ENCODE measurements at regions not wholly inside any gene's neighbourhood (a gene's known extent, or its start where the extent isn't known, plus 50 kb on each side); places are given as distances from the start of the nearest gene placed in this dataset.
"Not testable (repeated sequence)": the region's sequence is repeated elsewhere in the genome, so short reads cannot be mapped to it uniquely, and the experiment has no call there.

DNA sequence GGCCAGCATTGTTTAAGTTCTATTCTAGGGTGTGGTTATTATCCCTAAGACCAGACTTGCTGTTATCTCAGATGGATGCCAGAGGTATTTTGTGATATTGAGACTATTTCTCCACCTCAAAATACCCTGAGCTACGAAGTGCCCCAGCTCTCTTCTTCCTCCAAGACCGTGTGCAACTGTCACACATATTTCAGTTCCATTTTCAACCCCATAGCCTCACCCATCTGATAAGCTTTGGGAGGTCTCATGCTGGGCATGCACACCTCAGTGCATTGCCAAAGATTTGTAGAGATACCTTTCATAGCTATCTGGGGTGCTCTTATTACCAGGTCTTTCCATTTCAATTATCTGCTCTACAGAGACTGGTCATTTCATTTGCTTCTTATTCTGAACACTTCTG, 815.8 kb upstream of the EYS start:
- intact Hi-C loops (cut with DNase I, micrococcal nuclease): no loop called here
- DNase-seq (no peak), ATAC-seq (no peak)

DNA sequence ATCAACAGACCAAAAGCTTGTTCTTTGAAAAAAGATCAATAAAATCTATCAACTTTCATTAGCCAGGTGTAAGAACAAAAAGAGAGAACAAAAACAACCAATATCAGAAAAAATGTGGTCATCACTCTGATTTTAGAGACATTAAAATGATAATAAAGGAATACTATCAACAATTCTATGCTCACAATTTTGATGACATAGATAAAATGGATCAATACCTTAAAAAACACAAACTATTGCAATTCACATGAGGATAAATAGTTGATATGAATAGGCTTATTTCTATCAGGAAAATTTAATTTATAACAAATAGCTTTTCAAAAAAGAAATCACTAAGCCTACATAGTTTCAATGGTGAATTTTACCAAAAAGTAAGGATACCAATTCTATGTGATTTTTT, 809.4 kb upstream of the EYS start:
- no peak for ATAC-seq
- DNase-seq: no peak
- intact Hi-C loops (cut with DNase I, micrococcal nuclease): no loop called here

DNA sequence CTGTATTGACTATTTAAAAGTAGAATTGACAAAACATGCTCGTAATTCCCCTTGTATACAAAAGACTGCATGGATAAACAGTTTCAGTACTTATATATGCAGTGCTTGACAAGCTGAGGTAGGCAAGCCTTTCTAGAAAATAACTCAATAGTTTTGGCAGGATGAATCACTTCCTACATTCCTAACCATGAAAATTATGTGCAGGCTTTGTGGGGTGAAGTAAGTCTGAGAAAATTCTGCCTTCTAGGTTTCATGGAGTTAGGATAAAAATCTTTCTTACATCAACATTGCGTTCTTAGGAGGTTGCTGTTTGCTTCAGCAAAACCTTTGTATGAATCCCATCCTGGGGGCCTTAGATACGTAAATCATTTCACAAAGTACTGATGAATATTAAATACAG, 801.4 kb upstream of the EYS start:
- DNase-seq: no peak
- ATAC-seq: no peak
- intact Hi-C loops (cut with DNase I, micrococcal nuclease): no loop called here

DNA sequence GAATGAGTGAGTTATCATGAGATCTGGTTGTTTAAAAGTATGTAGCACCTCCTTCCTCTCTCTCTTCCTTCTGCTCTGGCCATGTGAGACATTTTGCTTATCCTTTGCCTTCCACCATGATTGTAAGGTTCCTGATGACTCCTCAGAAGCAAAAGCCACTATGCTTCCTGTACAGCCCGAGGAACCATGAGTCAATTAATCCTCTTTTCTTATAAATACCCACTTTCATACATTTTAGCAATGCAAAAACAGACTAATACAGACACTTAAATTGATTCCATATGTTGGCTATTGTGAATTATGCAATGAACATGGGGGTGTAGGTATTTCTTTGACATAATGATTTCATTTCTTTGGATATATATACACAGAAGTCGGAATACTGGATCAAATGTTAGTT, 792.8 kb upstream of the EYS start:
- no peak for DNase-seq
- no peak for ATAC-seq
- intact Hi-C loops (cut with DNase I, micrococcal nuclease): no loop called here

DNA sequence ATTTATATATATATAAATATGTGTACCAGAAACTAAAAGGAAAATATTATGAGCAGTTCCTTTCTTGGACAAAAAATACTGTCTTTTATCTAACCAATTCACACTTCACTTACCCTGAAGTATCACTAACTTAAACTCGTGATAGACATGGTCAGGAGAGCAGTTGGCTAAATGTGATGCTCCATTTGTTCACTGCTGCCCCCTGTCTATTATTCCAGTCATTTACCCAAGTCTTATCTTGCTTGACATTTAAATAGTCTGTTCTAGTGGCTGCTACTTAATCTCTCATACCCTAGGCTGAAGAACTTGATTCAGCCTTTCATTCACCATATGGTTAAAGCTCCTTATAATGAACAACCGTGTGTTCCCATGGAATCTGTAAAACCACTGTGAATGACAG, 789.6 kb upstream of the EYS start:
- no peak for DNase-seq
- intact Hi-C loops (cut with DNase I, micrococcal nuclease): no loop called here
- ATAC-seq: no peak

DNA sequence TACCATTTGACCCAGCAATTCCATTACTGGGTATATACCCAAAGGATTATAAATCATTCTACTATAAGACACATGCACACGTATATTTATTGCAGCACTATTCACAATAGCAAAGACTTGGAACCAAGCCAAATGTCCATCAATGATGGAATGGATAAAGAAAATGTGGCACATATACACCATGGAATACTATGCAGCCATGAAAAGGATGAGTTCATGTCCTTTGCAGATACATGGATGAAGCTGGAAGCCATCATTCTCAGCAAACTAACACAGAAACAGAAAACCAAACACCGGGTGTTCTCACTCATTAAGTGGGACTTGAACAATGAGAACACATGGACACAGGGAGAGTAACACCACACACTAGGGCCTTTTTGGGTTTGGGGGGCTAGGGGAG, 787.6 kb upstream of the EYS start:
- ATAC-seq; intact Hi-C loops (cut with DNase I, micrococcal nuclease); DNase-seq: not testable (repeated sequence)

DNA sequence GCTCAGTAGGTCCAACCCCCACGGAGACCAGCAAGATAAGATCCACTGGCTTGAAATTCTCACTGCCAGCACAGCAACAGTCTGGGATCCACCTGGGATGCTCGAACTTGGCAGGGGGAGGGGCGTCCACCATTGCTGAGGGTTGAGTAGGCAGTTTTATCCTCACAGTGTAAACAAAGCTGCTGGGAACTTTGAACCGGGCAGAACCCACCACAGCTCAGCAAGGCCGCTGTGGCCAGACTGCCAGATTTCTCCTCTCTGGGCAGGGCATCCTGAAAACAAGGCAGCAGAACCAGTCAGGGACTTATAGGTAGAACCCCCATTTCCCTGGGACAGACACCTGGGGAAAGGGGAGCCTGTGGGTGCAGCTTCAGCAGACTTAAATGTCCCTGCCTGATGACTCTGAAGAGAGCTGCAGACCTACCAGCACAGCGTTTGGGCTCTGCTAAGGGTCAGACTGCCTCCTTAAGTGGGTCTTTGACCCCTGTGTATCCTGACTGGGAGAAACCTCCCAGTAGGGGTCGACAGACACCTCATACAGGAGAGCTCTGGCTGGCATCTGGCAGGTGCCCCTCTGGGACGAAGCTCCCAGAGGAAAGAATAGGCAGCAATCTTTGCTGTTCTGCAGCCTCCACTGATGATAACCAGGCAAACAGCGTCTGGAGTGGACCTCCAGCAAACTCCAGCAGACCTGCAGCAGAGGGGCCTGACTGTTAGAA, 782.4 kb upstream of the EYS start:
- DNase-seq: no peak
- intact Hi-C loops (cut with DNase I, micrococcal nuclease): no loop called here
- no peak for ATAC-seq

DNA sequence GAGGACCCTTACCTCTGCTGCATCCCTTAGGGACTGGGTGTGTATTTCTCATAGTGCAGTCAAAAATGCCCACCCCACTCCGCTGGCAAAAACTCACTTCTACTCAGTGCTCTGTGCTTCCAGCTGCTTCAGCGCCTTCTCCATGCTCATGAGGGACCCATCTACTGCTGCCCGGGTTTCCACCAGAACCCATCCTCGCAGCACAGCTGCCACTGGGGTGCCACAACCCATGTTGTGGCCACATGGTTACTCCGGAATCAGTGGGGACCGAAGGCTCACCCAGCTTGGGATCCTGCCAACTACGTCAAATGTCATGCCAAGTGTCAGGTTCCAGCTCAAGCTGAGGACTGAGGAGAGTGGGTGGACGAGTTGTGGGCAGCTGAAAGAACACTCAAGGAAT, 774.2 kb upstream of the EYS start:
- intact Hi-C loops (cut with DNase I, micrococcal nuclease): no loop called here
- no peak for ATAC-seq
- DNase-seq: no peak

DNA sequence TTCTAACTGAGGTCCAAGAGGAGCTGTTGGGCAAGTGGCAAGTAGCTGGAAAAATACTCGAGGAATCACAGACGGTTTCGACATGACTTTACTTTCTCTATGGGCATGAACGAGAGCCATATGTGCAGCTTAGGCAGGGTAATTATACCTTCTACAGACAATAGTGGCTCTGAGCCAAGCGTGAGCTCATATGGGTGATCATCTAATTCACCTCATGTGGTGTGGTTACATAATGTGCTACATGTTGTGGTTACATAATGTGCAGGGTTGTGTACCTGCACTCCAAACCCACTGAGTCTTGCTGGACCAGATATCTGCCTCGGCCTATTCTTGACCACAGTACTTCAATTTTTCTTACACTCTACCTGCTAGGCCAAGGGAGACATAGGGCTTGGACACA, 771.7 kb upstream of the EYS start:
- ATAC-seq (no peak), DNase-seq (no peak)
- intact Hi-C loops (cut with DNase I, micrococcal nuclease): no loop called here

DNA sequence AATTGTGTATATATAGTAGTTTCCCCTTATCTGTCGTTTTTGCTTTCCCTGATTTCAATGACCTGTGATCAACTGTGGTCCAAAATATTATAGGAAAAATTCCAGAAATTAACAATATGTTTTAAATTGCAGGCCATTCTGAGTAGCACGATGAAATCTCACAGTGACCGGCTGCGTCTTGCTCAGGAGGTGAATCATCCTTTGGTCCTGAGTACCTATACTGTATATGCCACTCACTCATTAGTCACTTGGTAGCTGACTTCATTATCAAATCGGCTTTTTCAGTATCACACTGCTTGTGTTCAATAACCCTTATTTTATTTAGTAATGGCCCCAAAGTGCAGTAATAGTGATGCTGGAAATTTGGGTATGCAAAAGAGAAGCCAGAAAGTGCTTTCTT, 728.3 kb upstream of the EYS start:
- no peak for DNase-seq
- ATAC-seq: no peak
- intact Hi-C loops (cut with DNase I, micrococcal nuclease): no loop called here

DNA sequence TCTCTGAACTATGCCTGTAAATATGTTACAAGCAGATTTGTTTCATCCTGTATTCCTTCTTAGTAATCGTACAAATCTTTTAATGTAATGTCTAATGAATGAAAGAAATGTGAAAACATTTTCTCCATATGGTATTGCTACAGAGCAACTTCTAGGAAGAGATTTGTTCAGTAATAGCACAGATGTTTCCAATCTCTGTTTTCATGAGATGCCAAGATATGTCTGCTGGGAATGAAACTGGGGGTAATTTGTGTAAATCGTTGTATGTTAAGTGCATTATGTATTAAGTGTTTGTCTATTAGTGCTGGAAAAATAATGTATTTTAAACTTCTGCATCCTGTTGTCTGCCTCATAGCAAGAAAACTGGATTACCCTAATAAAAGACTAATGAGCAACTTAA, 722.2 kb upstream of the EYS start:
- no peak for ATAC-seq
- intact Hi-C loops (cut with DNase I, micrococcal nuclease): no loop called here
- no peak for DNase-seq

DNA sequence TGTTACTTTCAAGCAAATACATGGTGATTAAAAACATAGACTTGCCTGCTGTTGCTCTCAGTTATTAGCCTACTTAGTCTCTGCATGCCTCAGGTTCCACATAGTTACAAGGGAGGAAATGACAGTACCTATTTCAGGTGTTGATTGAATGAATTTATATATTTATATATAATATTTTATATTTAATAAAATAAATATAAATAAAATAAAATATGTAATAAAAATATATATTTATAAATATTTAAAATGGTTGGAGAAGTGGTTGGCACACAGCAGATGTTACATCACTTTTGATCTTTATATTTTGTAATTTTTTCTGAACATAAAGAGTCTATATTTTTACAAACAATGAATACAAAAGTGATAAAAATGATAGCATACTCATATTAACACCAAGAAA, 716.0 kb upstream of the EYS start:
- intact Hi-C loops (cut with DNase I, micrococcal nuclease): no loop called here
- DNase-seq: no peak
- no peak for ATAC-seq

DNA sequence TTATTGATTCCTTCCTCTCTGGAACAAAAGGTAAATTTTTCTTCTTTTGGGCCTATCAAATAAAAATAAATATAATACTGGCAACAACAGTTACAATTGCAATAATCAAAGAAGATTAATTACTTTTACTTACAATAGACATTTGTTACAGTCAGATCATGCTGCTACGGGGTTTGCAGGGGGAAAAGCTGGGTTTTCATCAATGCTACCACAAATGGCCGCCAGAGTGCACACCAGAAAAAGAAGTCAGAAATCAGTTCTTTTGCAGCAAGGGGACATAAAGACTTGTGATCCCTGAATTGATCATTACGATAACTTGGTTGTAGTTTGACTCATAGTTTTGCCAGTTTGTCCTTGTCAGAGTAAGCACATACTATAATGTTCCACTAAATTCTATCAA, 714.5 kb upstream of the EYS start:
- intact Hi-C loops (cut with DNase I, micrococcal nuclease): no loop called here
- ATAC-seq (no peak), DNase-seq (no peak)

DNA sequence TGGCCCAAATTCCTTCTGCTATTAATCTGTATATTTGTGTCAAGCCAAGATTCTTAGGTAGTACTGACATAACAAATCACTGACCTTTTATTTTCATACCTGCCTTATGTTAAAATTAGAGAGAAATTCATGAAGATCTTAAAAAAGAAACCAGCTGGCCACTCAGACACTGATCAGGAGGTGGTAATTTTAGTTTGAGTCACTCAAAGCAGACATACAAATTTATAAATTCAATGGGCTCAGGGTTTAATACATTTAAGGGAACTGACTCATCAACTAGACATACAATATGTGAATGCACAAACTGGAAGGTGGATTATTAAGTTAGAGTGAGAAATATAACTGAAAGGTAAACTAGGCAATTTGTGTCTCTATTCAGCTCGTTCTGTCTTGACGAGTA, 711.9 kb upstream of the EYS start:
- ATAC-seq (no peak), DNase-seq (no peak)
- intact Hi-C loops (cut with DNase I, micrococcal nuclease): no loop called here

DNA sequence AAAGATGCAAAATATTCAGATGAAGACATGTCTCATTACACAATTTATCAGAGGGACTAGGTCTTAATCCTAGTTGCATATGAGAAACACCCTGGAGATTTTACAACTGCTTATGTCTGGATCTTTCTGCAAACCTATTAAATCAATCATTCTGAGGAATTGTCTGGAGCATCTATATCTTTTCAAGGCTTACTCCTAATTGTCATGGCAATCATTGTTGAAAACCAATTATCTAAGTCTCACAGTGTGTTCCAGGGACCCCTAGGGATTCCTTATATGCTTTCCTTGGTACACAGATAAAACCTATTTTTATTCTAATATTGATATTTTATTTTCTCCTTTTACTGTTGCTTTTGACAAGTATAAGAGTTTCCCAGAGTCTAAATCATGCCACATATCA, 696.9 kb upstream of the EYS start:
- intact Hi-C loops (cut with DNase I, micrococcal nuclease): no loop called here
- ATAC-seq (no peak), DNase-seq (no peak)

DNA sequence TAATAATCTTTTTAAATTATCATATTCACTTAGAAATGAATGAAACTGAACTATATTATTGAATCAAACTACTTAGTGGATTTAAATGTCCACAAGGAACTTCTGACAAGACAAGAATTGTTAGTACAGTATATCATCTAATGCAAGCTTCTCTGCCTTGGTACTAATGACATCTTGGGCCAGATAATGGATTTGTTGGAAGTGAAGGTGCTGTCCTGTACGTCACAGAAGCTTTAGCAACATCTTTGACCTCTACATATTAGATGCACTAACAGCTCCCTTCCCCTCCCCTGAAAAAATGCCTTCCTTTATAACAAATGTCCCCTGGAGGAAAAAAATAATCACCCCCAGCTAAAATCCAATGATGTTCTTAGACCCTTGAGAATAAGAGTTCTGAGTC, 695.8 kb upstream of the EYS start:
- intact Hi-C loops (cut with DNase I, micrococcal nuclease): no loop called here
- ATAC-seq: no peak
- DNase-seq: no peak

DNA sequence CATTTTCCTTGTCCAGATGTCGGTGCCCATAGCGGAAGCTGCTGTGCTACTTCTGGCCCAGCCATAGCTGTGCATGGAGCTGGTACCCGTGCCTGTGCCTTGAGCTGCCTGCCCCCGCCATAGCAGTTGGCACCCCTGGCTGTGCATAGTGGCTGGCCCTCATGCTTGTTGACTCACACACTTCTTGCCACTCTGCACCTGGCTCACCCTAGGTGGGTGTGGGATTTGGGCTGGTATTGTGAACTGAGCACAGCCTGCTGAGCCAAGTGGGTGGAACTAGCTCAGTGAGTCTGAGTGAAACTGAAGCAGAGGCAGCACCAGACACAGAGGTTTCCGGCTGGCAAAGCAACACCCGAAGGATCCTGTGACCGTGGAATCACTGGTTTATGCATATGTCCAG, 689.5 kb upstream of the EYS start:
- ATAC-seq (no peak), DNase-seq (no peak)
- intact Hi-C loops (cut with DNase I, micrococcal nuclease): no loop called here

DNA sequence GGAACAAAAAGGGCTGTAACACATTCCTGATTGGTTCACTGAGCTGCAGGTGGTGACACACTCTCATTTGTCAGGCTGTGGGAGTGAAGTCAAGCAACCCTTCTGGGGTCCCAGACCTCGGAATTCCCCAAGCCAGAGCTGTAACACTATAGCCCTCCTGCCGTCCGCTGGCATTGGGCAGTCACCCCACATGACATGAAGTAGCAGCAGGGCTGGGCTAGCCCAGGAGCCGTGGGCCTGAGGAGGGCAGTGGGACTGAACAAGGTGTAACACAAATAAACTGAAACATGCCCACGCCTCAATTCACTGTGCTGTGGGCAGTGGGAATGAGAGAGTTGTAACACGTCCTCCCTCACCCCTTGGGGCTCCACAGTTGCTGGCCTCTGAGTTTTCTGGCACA, 689.1 kb upstream of the EYS start:
- intact Hi-C loops (cut with DNase I, micrococcal nuclease): no loop called here
- DNase-seq: no peak
- ATAC-seq: no peak

DNA sequence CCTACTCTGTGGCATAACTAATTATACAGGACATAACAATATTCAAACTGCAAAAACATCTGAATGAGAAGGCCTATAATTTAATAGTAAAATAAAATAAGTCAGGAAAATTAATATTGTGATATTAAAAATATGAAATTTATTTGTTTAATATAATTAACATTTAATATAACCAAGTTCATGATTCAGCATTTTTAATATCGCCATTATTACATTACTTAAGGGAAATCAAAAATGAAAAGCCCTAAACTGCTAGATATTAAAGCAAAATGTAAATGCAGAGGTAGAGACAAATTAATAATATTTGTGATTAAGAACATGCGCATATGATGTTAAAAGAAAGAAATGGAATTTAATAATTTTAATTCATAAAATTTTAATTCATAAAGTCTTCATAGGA, 683.4 kb upstream of the EYS start:
- intact Hi-C loops (cut with DNase I, micrococcal nuclease): no loop called here

DNA sequence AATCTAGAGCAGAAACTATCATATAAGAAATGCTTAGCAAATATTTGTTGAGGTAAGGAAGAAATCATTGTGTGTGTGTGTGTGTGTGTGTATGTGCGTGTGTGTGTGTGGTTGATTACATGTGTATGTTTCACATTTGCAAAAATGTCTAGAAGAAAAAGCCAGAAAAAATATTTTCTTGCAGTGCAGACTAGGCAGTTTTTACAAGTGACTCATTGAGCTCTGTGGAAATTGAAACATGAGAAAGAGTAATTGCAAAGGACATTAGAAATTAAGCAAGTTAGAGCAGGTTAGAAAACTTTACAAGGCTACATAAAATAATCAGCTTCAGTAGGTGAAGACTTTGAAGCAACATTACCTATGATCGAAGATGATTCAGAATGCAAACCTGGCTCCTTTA, 669.0 kb upstream of the EYS start:
- ATAC-seq: no peak
- intact Hi-C loops (cut with DNase I, micrococcal nuclease): no loop called here
- no peak for DNase-seq

More for the DNA sequence above, 683.4 kb upstream of the EYS start:
- no peak for ATAC-seq
- no peak for DNase-seq

DNA sequence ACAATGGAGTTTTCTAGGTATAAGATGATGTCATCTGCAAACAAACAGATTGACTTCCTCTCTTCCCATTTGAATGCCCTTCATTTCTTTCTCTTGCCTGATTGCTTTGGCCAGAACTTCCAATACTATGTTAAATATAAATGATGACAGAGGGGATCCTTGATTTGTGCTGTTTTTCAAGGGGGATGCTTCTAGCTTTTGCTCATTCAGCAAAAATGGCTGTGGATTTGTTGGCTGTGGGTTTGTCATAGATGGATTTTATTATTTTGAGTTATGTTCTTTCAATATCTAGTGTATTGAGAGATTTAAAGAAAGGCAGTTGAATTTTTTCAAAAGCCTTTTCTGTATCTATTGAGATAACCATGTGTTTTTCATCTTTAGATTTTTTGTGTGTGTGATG, 662.4 kb upstream of the EYS start:
- ATAC-seq (no peak), DNase-seq (no peak)
- intact Hi-C loops (cut with DNase I, micrococcal nuclease): no loop called here

DNA sequence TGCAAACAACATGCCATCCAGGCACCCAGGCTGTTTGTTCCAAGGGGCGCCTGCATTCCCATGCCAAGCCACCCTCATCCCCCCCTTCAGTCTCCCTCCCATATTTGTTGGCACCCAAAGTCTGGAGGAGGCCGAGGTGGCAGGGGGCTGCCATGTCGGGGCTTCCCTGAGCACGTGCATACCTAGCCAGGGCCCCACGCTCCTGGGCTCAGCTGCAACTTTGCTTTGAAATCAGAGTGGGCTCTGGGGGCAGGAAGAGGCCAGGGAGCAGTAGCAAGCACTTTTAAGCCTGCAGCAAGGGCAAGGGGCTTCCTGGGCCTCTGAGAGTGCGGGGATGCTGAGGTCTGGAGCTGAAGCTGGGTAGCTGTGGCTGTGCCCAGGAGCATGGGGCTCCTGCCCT, 655.9 kb upstream of the EYS start:
- ATAC-seq: no peak
- intact Hi-C loops (cut with DNase I, micrococcal nuclease): no loop called here
- no peak for DNase-seq

Data from left colon (tissue), 2 donors.